HK-2 (cell line): ENCODE measurements at regions not wholly inside any gene's neighbourhood (a gene's known extent, or its start where the extent isn't known, plus 50 kb on each side); places are given as distances from the start of the nearest gene placed in this dataset.
"Not testable (repeated sequence)": the region's sequence is repeated elsewhere in the genome, so short reads cannot be mapped to it uniquely, and the experiment has no call there.

Experiments
- DNase-seq: peaks from one replicate; pipeline ENCODE4 v3.0.0-alpha.2; 2018; ENCODE audit not compliant: unreplicated experiment

DNA sequence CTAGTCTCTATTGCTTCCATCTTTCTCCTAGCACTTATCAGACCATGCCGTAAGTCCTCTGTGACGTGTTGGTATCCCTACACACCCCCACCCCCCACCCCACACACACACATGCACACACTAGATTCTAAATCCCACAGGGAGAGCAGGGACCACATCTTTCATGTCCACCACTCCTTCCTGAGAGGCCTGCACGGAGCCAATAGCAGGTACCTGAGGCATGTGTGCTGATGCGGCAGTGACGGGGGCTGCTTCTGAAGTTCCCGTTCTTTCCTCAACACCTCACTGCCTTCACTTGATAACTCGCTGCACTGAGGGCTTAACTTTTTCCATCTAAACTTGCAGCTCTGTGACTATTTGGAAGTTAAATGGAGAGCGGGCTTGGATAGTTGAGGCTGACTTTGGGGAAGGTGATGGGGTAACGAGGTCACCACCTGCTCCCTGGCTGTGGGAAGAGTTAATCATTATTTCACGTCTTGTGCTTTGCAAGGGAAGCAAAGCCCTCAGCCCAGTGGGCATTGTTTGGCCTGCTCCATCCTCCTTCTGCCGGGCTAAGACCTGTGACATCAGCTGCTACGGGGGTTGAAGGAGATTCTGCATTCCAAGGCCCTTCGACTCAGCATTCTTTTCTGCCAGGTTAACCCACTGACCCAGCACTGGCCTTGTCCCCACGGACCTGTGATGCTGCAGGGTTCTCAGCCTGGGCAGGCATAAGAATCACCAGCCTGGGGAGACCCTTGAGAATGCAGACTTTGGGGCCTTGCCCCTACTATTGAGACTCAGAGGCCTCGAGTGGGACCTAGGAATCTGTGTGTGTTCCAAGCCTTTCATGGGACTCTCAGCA, 187.8 kb downstream of the ANKRD60 start:
- DNase-seq: no peak

DNA sequence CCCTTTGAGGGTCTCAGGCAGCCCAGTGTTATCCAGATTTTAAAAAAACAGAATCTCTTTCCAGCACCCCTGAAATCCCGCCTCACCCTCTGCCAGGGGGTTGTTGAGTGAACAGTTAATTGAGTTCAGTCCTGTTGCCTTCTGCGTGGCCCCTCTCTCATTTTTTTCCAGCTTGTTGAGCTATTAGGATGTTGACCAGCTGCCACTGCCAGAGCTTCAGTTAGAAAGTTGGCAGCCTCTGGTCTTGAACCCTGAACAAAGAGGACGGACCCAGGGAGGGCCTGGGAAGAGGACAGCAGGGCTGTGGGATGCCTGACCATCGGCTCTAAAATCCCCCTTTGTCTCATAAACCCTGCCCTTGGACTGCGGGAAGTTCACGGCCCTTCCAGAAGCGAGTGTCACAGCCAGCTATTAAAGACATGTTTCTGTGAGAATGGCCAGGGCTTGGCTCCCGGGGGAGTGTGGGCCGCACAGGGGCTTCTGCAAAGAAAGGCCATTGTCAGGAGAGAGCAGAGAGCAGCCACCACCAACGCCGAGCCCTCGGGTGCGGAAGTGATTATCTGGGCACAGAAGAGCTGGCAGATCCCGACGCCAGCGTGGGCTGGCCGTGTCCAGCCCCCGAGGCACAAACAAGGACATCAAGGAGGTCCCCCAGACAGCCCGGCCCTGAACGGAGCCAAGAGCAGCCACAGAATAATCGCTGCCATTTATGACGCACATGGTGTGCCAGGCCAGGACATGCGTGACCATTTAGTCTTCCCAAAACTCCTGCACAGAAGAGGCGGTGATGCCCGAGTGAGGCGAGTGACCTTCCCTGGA, 189.0 kb downstream of the ANKRD60 start:
- DNase-seq: no peak

DNA sequence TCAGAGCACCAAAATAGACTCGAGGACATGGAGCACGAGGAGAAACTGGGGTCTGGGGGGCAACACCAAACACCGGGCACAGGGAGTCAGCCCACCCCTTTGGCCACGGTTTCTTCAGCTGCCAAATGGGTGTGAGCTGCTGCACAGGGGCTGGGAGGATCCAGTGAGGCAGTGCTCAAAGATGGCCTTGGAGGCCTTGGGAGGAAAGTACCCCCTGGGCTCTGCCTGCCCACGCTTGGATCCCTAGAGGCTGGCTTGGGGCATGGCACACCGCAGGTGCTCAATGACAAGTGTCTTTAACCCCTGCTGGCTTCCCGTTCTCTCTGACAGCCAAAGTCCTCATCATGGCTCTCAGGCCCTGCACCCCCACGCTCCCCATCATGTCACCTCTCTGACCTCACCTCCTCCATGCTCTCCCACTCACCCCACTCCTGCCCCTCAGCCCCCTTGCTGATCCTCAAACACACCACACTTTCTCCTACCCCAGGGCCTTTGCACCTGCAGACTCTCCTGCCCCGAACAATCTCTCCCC, 190.3 kb downstream of the ANKRD60 start:
- DNase-seq: no peak

DNA sequence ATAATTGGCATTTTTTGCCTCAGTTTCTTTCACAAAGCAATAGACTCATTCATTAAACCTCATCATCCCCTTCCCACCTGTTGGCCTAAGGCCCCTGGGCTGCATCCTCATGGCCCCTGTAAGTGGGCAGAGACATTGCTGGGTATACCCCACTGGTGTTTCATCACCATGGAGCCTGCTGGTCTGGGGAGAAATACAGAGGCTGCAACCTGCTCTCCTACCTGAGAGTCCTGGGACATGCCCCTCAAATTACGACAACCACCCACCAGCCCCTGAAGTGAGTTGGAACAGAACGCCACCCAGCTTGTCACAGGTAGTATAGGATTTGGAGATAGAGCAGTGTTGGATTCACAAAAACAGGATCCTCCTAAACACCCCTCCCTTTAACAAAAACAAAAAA, 190.8 kb downstream of the ANKRD60 start:
- DNase-seq: no peak

DNA sequence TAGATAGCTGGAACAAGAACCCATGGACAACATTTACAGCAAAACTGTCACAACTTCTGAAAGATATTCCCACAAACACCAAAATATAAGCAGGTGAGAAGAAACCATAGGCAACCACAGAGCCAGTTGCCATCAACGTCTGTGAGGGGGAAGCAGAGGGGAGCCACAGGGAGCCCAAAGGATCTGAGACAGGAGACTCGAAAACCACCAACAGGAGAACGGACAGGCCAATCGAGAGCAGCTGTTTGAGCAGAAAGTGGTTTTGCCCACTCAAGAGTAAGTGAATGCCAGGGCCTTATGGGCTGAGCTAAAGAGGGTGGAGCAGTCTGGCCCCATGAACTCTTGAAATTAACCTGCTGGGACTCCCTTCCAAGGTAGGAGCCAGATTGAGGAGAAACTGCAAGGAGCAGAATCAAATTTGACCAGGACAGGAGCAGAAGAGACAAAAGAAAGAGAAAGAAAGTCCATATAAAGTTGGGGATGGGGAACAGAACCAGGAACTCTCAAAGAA, 195.4 kb downstream of the ANKRD60 start:
- no peak for DNase-seq

DNA sequence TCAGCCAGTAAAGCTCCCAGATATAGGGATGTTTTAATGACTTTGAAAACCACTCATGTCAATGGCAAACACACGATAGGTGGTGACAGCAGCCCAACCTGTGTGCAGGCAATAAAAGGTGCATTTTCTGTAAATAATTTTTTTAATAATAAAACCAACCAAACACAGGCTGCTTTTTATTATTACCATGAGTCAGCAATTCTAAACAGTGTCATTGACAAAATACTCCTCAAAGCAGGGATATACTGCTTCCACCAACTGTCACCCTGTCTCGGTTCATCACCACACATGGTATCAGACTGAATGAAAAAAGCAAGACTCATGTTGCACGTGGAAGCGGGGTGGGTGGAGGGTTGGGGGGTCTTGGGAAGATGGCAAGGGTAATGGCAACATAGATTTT, 195.9 kb downstream of the ANKRD60 start:
- no peak for DNase-seq

DNA sequence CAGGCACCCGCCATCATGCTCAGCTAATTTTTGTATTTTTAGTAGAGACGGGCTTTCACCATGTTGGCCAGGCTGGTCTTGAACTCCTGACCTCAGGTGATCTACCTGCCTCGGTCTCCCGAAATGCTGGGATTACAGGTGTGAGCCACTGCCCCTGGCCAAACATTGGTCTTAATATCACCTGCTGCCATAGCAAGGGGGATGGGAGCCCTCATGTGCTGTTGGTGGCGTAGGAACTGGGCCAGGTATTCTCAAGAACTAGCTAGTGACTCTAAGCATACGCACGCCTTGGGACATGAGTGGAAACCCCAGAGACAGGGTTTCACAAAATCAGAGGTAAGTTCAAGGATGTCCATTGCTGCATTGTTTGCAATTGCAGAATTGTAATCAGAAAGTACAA, 197.1 kb downstream of the ANKRD60 start:
- not testable (repeated sequence) for DNase-seq

DNA sequence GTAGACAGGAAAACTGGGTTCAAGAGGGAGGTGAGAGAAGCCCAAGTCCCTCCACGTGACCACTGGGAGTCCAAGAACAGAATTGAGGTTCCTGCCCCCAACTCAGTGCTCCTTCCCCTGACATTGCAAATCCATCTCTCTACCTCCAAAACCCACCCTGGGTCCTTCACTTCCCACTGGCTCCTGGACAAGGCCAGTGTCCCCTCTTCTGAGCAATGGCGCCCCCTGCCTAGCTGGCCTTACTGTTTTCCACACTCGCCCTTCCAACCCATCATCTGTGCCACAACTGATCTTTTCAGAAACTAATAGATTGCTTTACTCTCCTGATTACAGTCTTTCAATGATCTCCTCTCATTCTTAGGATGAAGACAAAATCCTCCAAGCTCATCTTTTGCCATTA, 200.3 kb downstream of the ANKRD60 start:
- DNase-seq: no peak

DNA sequence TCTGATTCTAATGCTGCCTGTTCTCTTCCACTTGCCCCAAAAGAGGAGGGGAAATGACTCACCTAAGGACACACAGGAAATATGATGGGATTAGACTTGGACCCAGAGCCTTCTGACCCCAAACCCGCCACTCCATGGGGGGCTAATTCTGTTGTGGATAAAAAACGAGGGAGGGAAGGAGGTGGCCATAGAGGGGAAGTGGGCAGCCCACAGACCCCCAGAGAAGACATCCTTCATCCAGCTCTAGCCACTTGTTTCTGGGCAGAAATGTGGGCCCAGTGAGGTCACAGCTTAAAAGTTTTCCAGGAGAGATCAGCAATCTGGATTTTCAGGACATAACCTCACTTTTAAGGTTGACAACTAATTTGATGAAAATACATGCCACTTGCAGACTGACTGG, 202.1 kb downstream of the ANKRD60 start:
- DNase-seq: no peak

DNA sequence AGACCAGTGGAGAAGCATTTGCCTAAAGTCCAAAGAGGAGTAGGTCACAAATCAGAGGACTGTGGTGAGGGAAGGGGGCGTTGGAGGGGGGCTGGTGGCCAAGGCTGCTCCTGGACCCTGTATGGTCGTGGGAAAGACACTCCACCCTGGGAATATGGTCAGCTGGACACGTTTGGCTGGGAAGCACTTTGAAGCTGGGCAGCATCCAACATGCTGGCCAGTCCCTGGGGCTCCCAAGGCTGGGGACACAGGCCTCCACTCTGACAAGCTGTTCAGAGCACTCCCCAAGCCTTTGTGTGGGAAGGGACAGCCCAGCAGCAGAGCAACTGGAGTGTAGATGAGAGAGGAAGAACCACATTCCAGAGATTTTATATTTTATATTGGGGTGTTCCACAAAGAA, 203.2 kb downstream of the ANKRD60 start:
- DNase-seq: no peak

DNA sequence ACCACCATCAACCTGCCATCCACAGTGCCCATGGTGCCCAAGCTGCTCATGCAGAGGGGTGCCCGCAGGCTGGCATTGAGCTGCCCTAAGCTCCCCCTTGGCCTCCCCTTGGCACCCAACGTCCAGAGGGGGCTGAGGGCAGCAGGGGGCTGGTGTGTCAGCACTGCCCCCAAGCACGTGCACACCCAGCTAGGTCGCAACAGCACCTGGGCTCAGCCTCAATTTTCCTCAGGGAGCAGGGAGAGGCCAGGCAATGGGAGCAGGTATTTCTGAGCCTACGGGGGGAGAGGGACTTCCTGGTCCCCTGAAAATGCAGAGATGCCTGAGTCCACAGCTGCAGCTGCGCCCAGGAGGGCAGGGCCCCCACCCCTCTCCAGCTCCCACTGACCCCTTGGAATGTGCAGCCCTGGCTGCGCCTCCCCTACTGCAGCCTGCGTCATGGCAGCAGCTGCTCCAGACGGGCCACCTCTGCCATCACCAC, 204.2 kb downstream of the ANKRD60 start:
- DNase-seq: no peak

DNA sequence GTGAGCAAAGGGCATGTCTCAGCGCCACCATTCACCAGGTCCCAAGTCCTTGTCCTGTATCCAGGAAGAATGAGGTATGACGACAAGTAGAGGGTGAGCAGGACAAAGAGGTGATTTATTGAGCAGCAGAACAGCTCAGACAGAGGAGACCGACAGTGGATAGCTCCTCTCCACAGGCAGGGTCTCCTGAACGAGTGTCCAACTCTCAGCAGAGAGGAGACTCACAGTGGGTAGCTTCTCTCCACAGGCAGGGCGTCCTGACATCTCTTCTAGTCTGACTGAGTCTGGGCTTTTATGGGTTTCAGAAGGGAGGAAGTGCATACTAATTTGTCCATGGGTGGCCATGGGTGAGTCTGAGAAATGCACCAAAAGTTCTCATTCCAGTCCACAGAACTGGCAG, 204.7 kb downstream of the ANKRD60 start:
- no peak for DNase-seq

DNA sequence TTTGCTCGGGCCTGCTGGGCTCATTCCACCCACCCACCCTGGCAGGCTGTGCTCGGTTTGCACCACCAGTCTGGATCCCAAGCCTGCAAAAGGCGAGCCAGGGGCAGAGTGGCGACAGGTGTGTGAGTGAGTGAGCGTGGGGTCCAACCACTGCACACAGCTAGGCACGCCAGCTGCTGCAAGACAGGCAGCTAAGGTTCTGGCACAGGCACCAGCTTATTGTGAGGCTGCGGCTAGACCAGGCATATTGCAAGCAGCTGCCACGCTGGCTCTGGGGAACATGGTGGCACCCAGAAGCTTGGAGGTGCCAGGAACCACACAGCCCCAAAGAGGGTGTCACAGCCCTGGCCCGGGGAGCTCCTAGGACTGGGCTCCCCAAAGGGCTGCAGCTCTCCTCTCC, 205.1 kb downstream of the ANKRD60 start:
- DNase-seq: no peak

DNA sequence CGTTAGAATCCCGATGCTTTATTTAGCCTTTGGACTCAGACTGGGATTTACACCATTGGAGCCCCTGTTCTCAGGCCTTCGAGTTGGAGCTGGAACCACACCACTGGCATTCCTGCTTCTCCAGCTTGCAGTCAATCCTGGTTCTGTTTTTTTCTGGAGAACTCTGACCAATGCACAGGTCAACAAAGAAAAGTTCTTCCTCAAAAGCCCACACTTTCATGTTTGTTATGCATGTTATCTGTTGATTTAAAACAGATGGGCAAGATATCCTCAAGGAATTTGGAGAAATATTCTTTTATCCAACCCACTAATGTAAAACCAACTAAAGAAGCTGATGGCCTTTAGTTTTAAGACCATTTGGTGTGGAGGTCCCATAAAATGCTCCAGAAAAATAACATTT, 205.7 kb downstream of the ANKRD60 start:
- no peak for DNase-seq

DNA sequence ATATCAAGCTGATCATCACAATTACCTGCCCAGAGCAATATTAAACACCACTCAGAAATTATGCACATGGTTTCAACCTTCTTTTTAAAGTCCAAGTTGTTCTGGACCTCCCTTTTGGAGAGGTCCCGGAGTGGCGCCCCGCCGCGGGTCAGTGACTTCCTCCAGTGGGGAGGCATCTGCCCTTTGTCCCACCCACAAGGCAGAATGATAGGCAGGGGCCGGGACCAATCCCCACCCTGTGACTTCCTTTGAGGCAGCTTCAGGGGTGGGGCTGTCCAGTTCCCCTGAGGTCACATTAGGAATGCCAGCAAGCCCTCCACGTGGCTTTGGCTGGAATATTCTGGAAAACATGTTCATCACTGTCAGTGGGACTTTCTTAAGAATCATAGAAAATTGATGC, 207.0 kb downstream of the ANKRD60 start:
- no peak for DNase-seq

DNA sequence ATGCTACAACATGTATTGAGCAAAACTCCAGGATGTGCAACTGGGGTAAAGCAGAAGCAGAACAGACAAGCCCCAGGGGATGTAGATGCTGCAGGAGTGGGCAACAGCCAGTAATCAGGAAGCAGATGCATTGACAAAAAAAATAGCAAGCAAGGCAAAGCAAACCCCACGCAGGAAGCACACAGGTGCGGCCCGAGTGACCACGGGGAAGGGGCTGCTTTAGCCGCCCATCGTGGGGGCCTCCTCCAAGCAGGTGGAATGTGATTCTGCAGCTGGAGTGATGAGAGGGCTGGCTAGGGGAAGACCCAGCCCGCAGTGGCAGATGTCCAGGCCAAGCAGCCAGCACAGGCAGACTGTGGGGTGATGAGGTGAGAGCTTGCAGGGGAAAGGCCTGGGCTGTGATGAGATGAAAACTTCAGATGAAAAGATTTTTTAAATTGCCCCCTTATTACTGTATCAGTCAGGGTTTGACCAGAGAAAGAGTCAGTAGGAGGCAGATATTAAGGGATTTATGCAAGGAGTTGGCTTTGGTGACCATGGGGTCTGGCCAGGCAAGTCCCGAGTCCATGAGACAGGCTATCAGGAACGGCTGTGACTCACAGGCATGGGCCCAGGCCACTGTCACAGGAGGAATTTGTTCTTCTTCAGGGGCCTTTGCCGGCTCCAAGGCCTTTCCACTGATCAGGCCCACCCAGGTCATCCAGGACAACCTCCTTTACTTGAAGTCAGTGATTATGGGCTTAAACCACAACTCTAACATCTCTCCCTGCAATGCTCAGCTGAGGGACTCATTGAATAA, 207.6 kb downstream of the ANKRD60 start:
- DNase-seq: no peak

DNA sequence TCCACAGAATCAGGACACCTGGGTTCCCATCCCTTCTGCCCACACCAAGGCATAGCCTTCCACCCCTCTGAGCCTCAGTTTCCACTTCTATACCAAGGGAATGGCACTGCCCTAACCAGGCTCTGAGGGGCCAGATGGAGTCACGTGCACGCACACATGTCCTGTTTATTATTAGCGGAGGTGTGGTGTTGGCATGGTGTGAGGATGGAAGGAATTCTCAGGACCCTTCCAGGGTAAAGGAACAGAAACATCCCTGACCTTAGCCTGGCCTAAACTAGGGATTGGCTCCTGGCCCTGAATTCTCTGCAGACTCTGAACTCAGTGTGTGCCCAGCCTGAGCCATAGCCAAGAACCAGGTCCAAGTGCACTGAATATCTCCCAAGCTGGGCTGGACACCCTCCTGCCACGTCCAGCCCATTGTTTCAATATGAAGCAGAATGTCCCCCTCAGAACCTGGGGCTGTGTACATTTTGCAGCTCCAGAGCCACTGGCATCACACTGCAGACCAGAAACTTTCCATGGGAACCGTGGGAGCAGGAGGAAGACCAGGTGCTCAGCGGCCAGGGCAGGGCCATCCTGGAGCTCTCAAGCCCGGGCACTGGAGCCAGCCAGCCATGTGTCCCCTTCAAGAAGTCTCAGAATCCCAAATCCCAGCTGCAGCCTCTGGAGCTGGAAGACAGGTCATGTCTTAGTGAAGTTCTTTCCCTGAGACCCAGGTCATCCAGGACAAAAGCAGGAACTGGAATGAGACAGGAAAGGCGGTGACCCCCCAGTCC, 208.4 kb downstream of the ANKRD60 start:
- DNase-seq: no peak

DNA sequence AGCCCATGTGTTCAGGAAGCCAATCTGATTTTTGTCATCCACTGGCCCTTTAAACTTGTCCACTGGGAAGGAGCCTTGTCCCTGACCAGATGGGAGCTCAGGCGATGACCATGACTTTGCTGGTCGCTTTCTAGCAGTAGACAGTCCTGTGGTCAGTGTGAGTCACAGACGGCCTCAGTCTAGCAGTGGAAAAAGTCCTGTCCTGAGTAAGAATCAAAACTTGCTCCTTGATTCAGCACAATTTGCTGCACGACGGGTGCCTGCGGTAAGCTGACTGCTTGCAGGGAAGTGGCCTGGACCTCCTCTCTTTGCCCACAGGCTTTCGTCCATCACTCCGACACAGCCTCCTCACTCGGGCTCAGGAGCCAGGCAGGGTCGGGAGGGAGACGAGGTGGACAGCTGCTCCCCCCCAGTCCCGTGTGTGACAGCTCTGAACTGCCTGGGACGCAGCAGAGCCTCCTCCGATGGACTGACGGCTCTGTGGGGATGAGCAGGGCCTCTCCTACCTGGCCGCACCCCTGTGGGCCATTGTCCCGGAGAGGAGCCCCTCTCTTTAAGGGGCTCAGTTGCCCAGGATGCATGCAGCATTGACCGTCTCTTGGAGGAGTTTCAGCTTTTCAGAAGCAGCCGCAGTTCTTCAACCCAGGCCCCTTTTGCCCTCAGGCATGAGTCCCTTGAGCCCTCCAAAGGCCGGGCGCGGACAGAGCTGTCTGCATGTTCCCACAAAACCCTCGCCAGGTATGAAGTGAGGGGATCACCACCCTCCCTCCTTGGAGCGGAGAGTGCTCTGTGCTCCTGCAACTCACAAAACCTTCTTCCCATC, 209.2 kb downstream of the ANKRD60 start:
- no peak for DNase-seq

DNA sequence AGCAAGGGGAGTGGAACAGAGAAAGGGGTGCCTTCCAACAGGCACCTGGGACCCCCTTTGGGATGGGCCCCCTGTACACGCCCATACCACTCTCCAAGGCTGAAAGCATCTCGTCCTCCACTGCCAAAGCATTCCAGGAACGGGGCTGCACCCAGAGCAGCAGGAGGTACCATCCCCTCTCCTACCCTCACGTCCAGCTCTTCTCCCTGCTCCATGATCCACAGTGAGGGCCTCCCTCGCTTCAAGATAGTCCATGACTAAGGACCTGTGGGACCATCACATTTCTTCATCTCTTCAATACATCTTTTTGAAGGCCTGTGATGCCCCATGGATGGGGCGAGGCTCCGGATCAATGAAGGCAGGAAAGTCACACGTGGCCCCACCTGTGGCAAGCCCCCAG, 209.9 kb downstream of the ANKRD60 start:
- no peak for DNase-seq

DNA sequence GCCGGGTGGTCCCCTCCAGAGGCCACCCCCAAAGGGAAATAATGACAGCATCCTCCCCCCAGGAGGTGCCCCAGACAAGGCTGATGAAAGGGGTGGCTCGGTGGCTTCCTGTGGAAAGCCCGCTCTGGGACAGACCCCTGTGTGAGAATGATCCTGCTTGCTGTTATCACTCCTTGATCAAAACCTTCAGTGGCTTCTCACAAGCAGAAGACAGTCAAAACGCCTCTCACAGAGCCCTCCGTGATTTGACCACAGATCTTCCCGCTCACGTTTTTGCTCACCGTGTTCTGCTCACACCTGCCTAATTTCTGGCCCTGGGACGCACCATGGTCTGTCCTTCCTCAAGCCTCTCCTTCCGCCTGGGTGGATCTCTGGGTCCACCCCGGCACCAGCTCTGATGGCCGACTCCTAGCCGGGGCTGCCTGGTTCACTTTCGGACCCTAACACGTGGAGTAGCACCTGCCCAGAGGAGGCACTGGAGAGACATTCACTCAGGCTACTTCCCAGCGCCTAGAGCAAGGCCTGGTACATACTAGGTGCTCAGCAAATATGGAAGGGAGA, 210.4 kb downstream of the ANKRD60 start:
- DNase-seq: no peak
